GM12865 (cell line): ENCODE measurements at regions not wholly inside any gene's neighbourhood (a gene's known extent, or its start where the extent isn't known, plus 50 kb on each side); places are given as distances from the start of the nearest gene placed in this dataset.
"Not testable (repeated sequence)": the region's sequence is repeated elsewhere in the genome, so short reads cannot be mapped to it uniquely, and the experiment has no call there.

Source experiments
- DNase-seq: peaks from one replicate; pipeline ENCODE4 v3.0.0; 2010; ENCODE audit warnings: low read depth
- H3K4me3 ChIP-seq: 2 replicates; pipeline ENCODE4 v1.5.1; 2011; ENCODE audit warnings: mild to moderate bottlenecking, low read depth, low read length, control low read depth
- CTCF ChIP-seq: IDR thresholded peaks from 2 replicates; pipeline ENCODE4 v1.5.1; 2011; ENCODE audit warnings: low read length, control low read depth, low read depth, inconsistent platforms; ENCODE audit not compliant: insufficient read depth; ENCODE audit errors: missing control alignments

GRCh38 chr3:94500146-94500545 is 437.3 kb downstream of the NSUN3 start:
- no peak overlapping the region for H3K4me3 ChIP-seq
- TF ChIP-seq CTCF = no peak
- no peak for DNase-seq

- H3K4me3 ChIP-seq, DNase-seq: not testable (repeated sequence)
Observed at GRCh38 chr3:94507354-94507753, 444.5 kb downstream of the NSUN3 start.

- H3K4me3 ChIP-seq = no peak overlapping the region
- no peak for DNase-seq
- TF ChIP-seq CTCF = no peak
Observed at GRCh38 chr3:94512876-94513275, 450.0 kb downstream of the NSUN3 start.

DNA sequence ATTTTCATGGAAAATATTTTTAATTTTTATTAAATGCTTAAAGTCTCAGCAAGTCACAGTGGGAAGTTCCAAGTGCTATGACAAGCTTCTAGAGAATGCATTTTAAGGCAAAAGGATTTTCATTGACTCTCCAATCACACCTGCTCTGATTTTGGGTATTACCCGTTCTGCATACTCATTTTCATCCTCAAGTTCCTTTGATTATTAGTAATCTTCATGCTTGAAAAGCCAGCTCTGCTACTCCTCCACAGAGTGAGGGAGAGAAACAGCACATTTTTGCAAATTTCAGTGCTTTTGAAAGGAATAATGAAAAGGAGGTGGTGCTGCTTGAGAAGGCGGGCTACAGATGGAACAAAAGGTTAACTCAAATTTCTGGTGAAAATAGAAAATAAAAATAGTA is 450.7 kb downstream of the NSUN3 start:
- DNase-seq = no peak
- no peak overlapping the region for H3K4me3 ChIP-seq
- TF ChIP-seq CTCF = no peak

GRCh38 chr3:94515983-94516382 is 453.1 kb downstream of the NSUN3 start:
- TF ChIP-seq CTCF = no peak
- no peak overlapping the region for H3K4me3 ChIP-seq
- no peak for DNase-seq

GRCh38 chr3:94520364-94520763 is 457.5 kb downstream of the NSUN3 start:
- no peak overlapping the region for H3K4me3 ChIP-seq
- no peak for TF ChIP-seq CTCF
- no peak for DNase-seq

DNA sequence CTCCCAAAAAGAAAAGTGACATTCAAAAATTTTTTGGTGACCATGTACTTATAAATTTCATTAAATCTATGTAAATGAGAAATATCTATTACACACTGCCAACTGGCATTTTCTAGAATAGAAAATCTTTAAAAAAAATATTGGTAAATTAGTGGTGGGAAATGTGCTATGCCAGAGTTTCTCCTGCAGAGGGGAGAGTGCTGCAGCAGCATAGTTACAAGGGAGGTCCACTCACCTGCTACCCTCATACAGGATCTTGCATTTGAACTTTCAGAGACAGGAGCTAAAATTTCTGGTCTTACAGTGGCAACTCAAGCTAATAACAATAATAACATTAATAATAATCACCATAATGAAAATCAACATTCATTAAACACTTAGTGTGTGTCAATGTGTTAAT is 459.6 kb downstream of the NSUN3 start:
- H3K4me3 ChIP-seq = no peak overlapping the region
- no peak for TF ChIP-seq CTCF
- DNase-seq = no peak

GRCh38 chr3:94524102-94524919 is 461.4 kb downstream of the NSUN3 start:
- DNase-seq = no peak
- no peak overlapping the region for H3K4me3 ChIP-seq
- no peak for TF ChIP-seq CTCF
